Endothelial cell of umbilical vein (primary cell): ENCODE measurements at regions not wholly inside any gene's neighbourhood (a gene's known extent, or its start where the extent isn't known, plus 50 kb on each side); places are given as distances from the start of the nearest gene placed in this dataset.

Experiments
- TF ChIP-seq, protein P1 (sequence below): IDR thresholded peaks from 2 replicates; pipeline ENCODE4 v1.6.1; 2011; ENCODE audit not compliant: insufficient read depth, insufficient read length
- TF ChIP-seq, protein P2 (sequence below), 2 donors: IDR thresholded peaks; 1 replicate in 1 of 2; 2 replicates in 1 of 2; pipeline ENCODE4 v1.5.1; 2011; ENCODE audit warnings: low read length in 2 of 2, mild to moderate bottlenecking in 2 of 2, moderate library complexity in 2 of 2, control low read depth in 1 of 2, inconsistent platforms in 1 of 2, low read depth in 1 of 2; ENCODE audit not compliant: insufficient read depth in 1 of 2; ENCODE audit errors: extremely low read depth in 1 of 2

DNA sequence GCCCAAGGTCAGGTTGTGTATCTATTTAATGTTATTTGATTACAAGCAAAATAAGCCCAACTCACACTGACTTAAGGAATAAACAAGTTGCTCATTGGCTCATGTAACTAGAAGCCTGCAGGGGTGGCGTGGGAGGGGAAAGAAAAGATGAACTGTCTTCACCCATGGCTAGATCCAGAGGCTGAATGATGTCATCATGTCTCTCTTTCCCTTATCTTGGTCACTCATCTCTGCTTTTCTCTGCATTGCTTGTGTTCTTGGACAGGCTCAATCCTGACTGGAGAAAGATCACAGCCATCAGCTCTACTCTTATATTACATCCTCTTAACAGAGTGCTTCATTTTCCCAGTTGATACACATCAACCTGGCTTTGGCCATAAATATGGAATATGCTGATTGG is 290.0 kb upstream of the DIAPH2 start:
- TF ChIP-seq, protein P1, sequence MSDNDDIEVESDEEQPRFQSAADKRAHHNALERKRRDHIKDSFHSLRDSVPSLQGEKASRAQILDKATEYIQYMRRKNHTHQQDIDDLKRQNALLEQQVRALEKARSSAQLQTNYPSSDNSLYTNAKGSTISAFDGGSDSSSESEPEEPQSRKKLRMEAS, result no peak
- TF ChIP-seq, protein P2, sequence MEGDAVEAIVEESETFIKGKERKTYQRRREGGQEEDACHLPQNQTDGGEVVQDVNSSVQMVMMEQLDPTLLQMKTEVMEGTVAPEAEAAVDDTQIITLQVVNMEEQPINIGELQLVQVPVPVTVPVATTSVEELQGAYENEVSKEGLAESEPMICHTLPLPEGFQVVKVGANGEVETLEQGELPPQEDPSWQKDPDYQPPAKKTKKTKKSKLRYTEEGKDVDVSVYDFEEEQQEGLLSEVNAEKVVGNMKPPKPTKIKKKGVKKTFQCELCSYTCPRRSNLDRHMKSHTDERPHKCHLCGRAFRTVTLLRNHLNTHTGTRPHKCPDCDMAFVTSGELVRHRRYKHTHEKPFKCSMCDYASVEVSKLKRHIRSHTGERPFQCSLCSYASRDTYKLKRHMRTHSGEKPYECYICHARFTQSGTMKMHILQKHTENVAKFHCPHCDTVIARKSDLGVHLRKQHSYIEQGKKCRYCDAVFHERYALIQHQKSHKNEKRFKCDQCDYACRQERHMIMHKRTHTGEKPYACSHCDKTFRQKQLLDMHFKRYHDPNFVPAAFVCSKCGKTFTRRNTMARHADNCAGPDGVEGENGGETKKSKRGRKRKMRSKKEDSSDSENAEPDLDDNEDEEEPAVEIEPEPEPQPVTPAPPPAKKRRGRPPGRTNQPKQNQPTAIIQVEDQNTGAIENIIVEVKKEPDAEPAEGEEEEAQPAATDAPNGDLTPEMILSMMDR (IDR thresholded peaks at IDR 0.05; ENCODE audit: extremely low read depth in 1 of 2, insufficient read depth in 1 of 2, low read depth in 1 of 2, low read length in 2 of 2), result no peak
